ENCODE measurements at regions not wholly inside any gene's neighbourhood (a gene's known extent, or its start where the extent isn't known, plus 50 kb on each side); places are given as distances from the start of the nearest gene placed in this dataset.

DNA sequence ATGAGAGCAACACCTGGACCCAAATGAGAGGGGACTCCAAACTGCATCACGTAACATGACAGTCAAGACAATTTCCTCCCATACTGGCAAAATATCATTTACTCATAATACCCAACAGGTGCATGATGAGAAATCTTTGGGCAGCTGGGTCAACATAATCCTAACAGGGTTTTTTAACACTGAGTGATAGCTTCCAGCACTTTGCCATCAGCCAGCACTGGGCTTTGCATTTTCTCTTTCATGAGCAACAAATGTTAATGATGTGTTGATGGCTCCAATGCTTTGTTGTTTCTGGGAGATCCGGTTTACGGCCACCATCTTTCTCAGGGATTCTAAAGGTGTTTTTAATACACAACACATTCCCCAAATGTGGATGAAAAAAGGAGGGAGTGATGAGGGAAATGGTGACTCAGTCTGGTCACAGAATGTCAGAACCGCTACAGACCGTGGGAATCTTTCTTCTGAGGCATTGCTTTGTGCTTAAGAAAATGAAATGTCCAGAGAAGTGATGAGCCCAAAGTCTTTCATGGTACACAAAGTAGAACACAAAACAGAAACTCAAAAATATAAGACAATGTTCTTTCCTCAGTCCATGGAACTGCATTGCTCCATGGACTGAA, 705.7 kb upstream of the IGFBP3 start:
- H2BK12ac ChIP-seq (ENCODE audit: low read depth, low read length) = no peak overlapping the region

More for the DNA sequence above, 705.7 kb upstream of the IGFBP3 start:
- Histone ChIP-seq H3K14ac (ENCODE audit: insufficient read length) (no peak overlapping the region), H2AK5ac (ENCODE audit: low read depth, low read length) (no peak overlapping the region), H3K23me2 (ENCODE audit: low read depth, low read length) (no peaks in the 10 kb centered on the region; the same call in 1 of the 2 replicates), H3K27ac (ENCODE audit: low read depth, low read length) (no peak overlapping the region), H3K4me2 (ENCODE audit: insufficient read depth in 1 of 2, low read depth in 2 of 2, low read length in 2 of 2) (no peak overlapping the region), H3K9me3 (ENCODE audit: insufficient read depth in 2 of 2, low read depth in 1 of 2, low read length in 1 of 2) (peaks cover 0 to 2% of the 10 kb centered on the region in 2 experiments; a peak in 1 of 4 replicates), H3K23ac (ENCODE audit: insufficient read length) (no peak overlapping the region), H4K5ac (ENCODE audit: insufficient read length, low read depth, low read length) (no peak overlapping the region), H2BK120ac (replicated peaks; ENCODE audit: low read depth, low read length) (no peak overlapping the region), H2BK15ac (ENCODE audit: low read length) (no peak overlapping the region), H3K36me3 (ENCODE audit: control insufficient read depth in 2 of 4, insufficient read depth in 4 of 4, low read length in 3 of 4) (no peaks in the 10 kb centered on the region), H3K9ac (replicated peaks in 1 of 4; ENCODE audit: extremely low read depth in 1 of 4, low read depth in 3 of 4, low read length in 3 of 4) (no peak overlapping the region), H3K27me3 (replicated peaks in 1 of 4; ENCODE audit: control insufficient read depth in 3 of 4, extremely low read depth in 1 of 4, insufficient read depth in 3 of 4, low read length in 3 of 4) (no peaks in the 10 kb centered on the region), H3K18ac (ENCODE audit: extremely low read depth, low read length) (no peak overlapping the region), H2BK20ac (ENCODE audit: low read length) (no peak overlapping the region), H4K91ac (replicated peaks; ENCODE audit: insufficient read length, low read length) (no peak overlapping the region), H4K20me1 (replicated peaks in 1 of 2; ENCODE audit: control insufficient read depth in 1 of 2, insufficient read depth in 2 of 2, low read length in 2 of 2) (no peaks in the 10 kb centered on the region), H4K8ac (ENCODE audit: extremely low read depth, insufficient read depth, low read length) (no peak overlapping the region), H3K4me1 (replicated peaks in 1 of 4; ENCODE audit: control insufficient read depth in 3 of 4, insufficient read depth in 4 of 4, low read length in 3 of 4) (peaks cover 0 to 5% (median 2%) of the 10 kb centered on the region in 4 experiments; a peak in 2 of 7 replicates), H3K79me1 (ENCODE audit: low read depth, low read length) (no peaks in the 10 kb centered on the region), H3K79me2 (ENCODE audit: control insufficient read depth in 1 of 2, insufficient read depth in 2 of 2, low read length in 2 of 2) (no peaks in the 10 kb centered on the region), H3K4ac (replicated peaks; ENCODE audit: insufficient read length, low read depth, low read length) (no peak overlapping the region), H2BK5ac (ENCODE audit: low read depth, low read length) (no peak overlapping the region), H2AFZ (ENCODE audit: low read length) (no peak overlapping the region), H3K4me3 (ENCODE audit: extremely low read depth in 1 of 4, insufficient read depth in 2 of 4, low read depth in 3 of 4, low read length in 4 of 4) (no peak overlapping the region), H3K56ac (replicated peaks; ENCODE audit: insufficient read length, low read depth, low read length) (no peak overlapping the region)
- FAIRE-seq = no peak
- DNase-seq (ENCODE audit: low read depth in 1 of 2, low spot score in 2 of 2) = no peak
- WGBS, 2 experiments (ENCODE audit: extremely low coverage in 1 of 2, insufficient coverage in 1 of 2, insufficient read length in 1 of 2, insufficient replicate concordance in 2 of 2, low coverage in 1 of 2, low lambda C conversion rate in 2 of 2, missing lambda C conversion rate in 1 of 2) = 96% methylated on average over 5 of the region's 5 CpGs; no CpG with 5 or more reads in 1 of the 2 experiments
- ChIA-PET CTCF (ENCODE audit: partially characterized antibody) (interaction anchor here (1.0 kb wide), 1 partner anchor 10 kb away, joined by 3 read pairs; no protein-coding TSS in a partner anchor), POLR2A (ENCODE audit: partially characterized antibody) (no interaction called here)
- no peak for TF ChIP-seq POLR2AphosphoS5 (IDR thresholded peaks at IDR 0.05; ENCODE audit: low read depth, low read length)
- no peak for TF ChIP-seq SIN3A (conservative IDR thresholded peaks at IDR 0.05 in 1 of 2, IDR thresholded peaks at IDR 0.05 in 1 of 2; ENCODE audit: low read depth in 1 of 2, low read length in 2 of 2)
- TF ChIP-seq SUZ12 (IDR thresholded peaks at IDR 0.05; ENCODE audit: low read length) = no peak
- TF ChIP-seq, protein P1, sequence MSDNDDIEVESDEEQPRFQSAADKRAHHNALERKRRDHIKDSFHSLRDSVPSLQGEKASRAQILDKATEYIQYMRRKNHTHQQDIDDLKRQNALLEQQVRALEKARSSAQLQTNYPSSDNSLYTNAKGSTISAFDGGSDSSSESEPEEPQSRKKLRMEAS (IDR thresholded peaks at IDR 0.05) = no peak
- TF ChIP-seq EGR1 (IDR thresholded peaks at IDR 0.05; ENCODE audit: borderline replicate concordance, low read depth, low read length) = no peak
- no peak for TF ChIP-seq ZNF274 (IDR thresholded peaks at IDR 0.05; ENCODE audit: borderline replicate concordance, extremely low read depth, low read length)
- no peak for TF ChIP-seq SP1 (IDR thresholded peaks at IDR 0.05; ENCODE audit: low read depth, low read length)
- no peak for TF ChIP-seq PHF8 (conservative IDR thresholded peaks at IDR 0.05; ENCODE audit: low read depth, low read length)
- TF ChIP-seq KDM5A (IDR thresholded peaks at IDR 0.05; ENCODE audit: low read length) = no peak
- no peak for TF ChIP-seq EZH2 (IDR thresholded peaks at IDR 0.05; ENCODE audit: low read depth, low read length, severe bottlenecking)
- no peak for TF ChIP-seq TAF1 (IDR thresholded peaks at IDR 0.05; ENCODE audit: low read depth, low read length)
- TF ChIP-seq RFX5 (IDR thresholded peaks at IDR 0.05; ENCODE audit: borderline replicate concordance, low read depth, low read length) = no peak
- TF ChIP-seq RXRA (IDR thresholded peaks at IDR 0.05; ENCODE audit: insufficient read depth, low read depth, low read length) = no peak

Data from H1 (cell line).